OCI-LY7 (cell line): ENCODE measurements at regions not wholly inside any gene's neighbourhood (a gene's known extent, or its start where the extent isn't known, plus 50 kb on each side); places are given as distances from the start of the nearest gene placed in this dataset.

ENCODE experiments used
- BruUV-seq: library from RNA; stranded (reverse); fragments of 400-500 nt; replicated peaks from 2 replicates; lab custom pipeline; 2021; lab: Mats Ljungman, UMichigan
- CTCF ChIA-PET: fragments of 300-600 bp; sonication (Branson Sonifier 250); formaldehyde crosslinking; loops from one replicate; lab custom pipeline; 2022; ENCODE audit warnings: antibody characterized with exemption; ENCODE audit not compliant: unreplicated experiment; lab: Charles Lee
- POLR2A ChIA-PET: fragments of 300-600 bp; sonication (Branson Sonifier 250); formaldehyde crosslinking; loops from one replicate; lab custom pipeline; 2022; ENCODE audit warnings: antibody characterized with exemption; lab: Charles Lee
- DNase-seq: peaks from one replicate; pipeline ENCODE4 v3.0.0-alpha.2; 2015; ENCODE audit warnings: low spot score
- H2AFZ ChIP-seq: fragments of 200-600 bp; sonication (generic), shearing (Covaris generic); 2 replicates; pipeline ENCODE4 v1.6.1; 2014; ENCODE audit warnings: mild to moderate bottlenecking, antibody characterized with exemption, low read length, moderate library complexity
- H3K27ac ChIP-seq: fragments of 200-600 bp; sonication (generic); 2 replicates; pipeline ENCODE4 v1.5.1; 2014; ENCODE audit warnings: mixed run types, low read depth, mild to moderate bottlenecking, moderate library complexity, low read length, inconsistent platforms; ENCODE audit not compliant: poor library complexity, severe bottlenecking
- H3K36me3 ChIP-seq: fragments of 200-600 bp; sonication (generic); 2 replicates; pipeline ENCODE4 v1.6.1; 2014; ENCODE audit warnings: mild to moderate bottlenecking, antibody characterized with exemption, low read length, moderate library complexity, mixed read lengths; ENCODE audit not compliant: insufficient read depth
- H3K4me1 ChIP-seq: fragments of 200-600 bp; sonication (generic); 2 replicates; pipeline ENCODE4 v1.5.1; 2014; ENCODE audit warnings: mild to moderate bottlenecking, low read length; ENCODE audit not compliant: insufficient read depth, poor library complexity, severe bottlenecking
- H3K4me2 ChIP-seq: fragments of 200-600 bp; sonication (generic); 2 replicates; pipeline ENCODE4 v1.6.1; 2014; ENCODE audit warnings: mild to moderate bottlenecking, low read length
- H3K4me3 ChIP-seq: fragments of 200-600 bp; sonication (generic); 2 replicates; pipeline ENCODE4 v1.5.1; 2014; ENCODE audit warnings: mild to moderate bottlenecking, low read depth, low read length; ENCODE audit not compliant: poor library complexity, severe bottlenecking
- H3K79me2 ChIP-seq: fragments of 200-600 bp; sonication (generic); 2 replicates; pipeline ENCODE4 v1.6.1; 2016; ENCODE audit warnings: low read depth, mild to moderate bottlenecking, low read length, moderate library complexity, mixed read lengths; ENCODE audit not compliant: insufficient read depth
- H3K9me2 ChIP-seq: fragments of 200-600 bp; sonication (generic); 2 replicates; pipeline ENCODE4 v1.6.1; 2016; ENCODE audit warnings: mild to moderate bottlenecking, low read length, mixed read lengths; ENCODE audit not compliant: insufficient read depth
- H3K9me3 ChIP-seq: fragments of 200-600 bp; sonication (generic); 2 replicates; pipeline ENCODE4 v1.6.1; 2014; ENCODE audit warnings: mild to moderate bottlenecking, mixed run types, low read length, mixed read lengths
- H4K20me1 ChIP-seq: fragments of 200-600 bp; sonication (generic); 2 replicates; pipeline ENCODE4 v1.6.1; 2014; ENCODE audit warnings: mild to moderate bottlenecking, antibody characterized with exemption, low read length, moderate library complexity, mixed read lengths; ENCODE audit not compliant: insufficient read depth
- EZH2phosphoT487 ChIP-seq: fragments of 200-600 bp; sonication (generic); IDR thresholded peaks from 2 replicates; pipeline ENCODE4 v1.6.1; 2018; ENCODE audit warnings: low read depth, borderline replicate concordance, mild to moderate bottlenecking, mixed run types, antibody characterized with exemption, low read length, moderate library complexity, mixed read lengths
- intact Hi-C: fragments of 100-400 bp; cut with micrococcal nuclease; formaldehyde crosslinking; loops from one replicate; pipeline ENCODE4 v1.10.0; 2022; ENCODE audit not compliant: unreplicated experiment
- TF ChIP-seq, protein P1 (sequence below): fragments of 200-600 bp; sonication (generic); conservative IDR thresholded peaks from 2 replicates; pipeline ENCODE4 v1.5.1; 2014; ENCODE audit warnings: mild to moderate bottlenecking, antibody characterized with exemption, low read length, moderate library complexity, mixed read lengths

DNA sequence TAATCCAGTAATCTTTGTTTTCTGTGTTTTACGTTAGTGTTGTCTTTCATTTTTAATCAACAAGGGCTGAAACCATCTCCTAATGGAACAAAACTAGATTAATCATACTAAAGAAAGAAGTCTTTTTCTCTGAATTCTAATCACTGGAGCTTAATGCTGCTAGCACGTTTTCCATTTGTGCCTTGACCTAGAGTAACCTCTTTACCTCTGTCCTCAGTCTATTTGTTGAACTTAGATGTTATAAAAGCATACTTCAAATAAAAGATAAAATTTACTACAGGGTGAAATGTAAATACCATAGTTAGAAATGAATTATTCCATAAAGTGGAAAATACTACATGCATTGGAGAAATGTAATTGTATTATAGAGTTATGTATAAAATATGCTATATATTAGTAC lies 207.1 kb downstream of the NKX6-1 start:
- no peak for DNase-seq
- ChIA-PET POLR2A (no interaction called here), CTCF (no interaction called here)
- no peaks in the 10 kb centered on the region for H3K9me2 ChIP-seq
- no peaks in the 10 kb centered on the region for H3K36me3 ChIP-seq
- H3K79me2 ChIP-seq, result no peaks in the 10 kb centered on the region
- no peak overlapping the region for H3K4me2 ChIP-seq
- H3K27ac ChIP-seq, result no peak overlapping the region
- no TSS peak for BruUV-seq
- no peaks in the 10 kb centered on the region for H3K4me1 ChIP-seq
- intact Hi-C loops, result no loop called here
- H3K4me3 ChIP-seq, result no peak overlapping the region
- TF ChIP-seq, protein P1, sequence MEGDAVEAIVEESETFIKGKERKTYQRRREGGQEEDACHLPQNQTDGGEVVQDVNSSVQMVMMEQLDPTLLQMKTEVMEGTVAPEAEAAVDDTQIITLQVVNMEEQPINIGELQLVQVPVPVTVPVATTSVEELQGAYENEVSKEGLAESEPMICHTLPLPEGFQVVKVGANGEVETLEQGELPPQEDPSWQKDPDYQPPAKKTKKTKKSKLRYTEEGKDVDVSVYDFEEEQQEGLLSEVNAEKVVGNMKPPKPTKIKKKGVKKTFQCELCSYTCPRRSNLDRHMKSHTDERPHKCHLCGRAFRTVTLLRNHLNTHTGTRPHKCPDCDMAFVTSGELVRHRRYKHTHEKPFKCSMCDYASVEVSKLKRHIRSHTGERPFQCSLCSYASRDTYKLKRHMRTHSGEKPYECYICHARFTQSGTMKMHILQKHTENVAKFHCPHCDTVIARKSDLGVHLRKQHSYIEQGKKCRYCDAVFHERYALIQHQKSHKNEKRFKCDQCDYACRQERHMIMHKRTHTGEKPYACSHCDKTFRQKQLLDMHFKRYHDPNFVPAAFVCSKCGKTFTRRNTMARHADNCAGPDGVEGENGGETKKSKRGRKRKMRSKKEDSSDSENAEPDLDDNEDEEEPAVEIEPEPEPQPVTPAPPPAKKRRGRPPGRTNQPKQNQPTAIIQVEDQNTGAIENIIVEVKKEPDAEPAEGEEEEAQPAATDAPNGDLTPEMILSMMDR, result no peak
- TF ChIP-seq EZH2phosphoT487, result no peak
- H3K9me3 ChIP-seq, result no peaks in the 10 kb centered on the region
- H2AFZ ChIP-seq, result no peak overlapping the region
- no peaks in the 10 kb centered on the region for H4K20me1 ChIP-seq

DNA sequence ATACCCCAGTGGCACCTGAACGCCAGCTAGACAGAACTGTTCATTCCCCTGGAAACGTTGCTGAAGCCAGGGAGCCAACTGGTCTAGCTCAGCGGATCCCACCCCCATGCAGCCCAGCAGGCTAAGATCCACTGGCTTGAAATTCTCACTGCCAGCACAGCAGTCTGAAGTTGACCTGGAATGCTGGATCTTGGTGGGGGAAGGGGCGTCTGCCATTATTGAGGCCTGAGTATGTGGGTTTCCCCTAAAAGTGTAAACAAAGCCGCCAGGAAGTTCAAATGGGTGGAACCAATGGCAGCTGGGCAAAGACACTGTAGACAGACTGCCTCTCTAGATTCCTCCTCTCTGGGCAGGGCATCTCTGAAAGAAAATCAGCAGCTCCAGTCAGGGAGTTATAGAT lies 213.0 kb downstream of the NKX6-1 start:
- H4K20me1 ChIP-seq, result no peaks in the 10 kb centered on the region
- ChIA-PET POLR2A (no interaction called here), CTCF (interaction anchor here (0.6 kb wide), 1 partner anchor 323 kb away, joined by 3 read pairs; no protein-coding TSS in a partner anchor)
- no peaks in the 10 kb centered on the region for H3K9me2 ChIP-seq
- DNase-seq, result no peak
- H3K4me3 ChIP-seq, result no peak overlapping the region
- no peaks in the 10 kb centered on the region for H3K79me2 ChIP-seq
- H3K4me2 ChIP-seq, result no peak overlapping the region
- no peak for TF ChIP-seq EZH2phosphoT487
- TF ChIP-seq, protein P1, result no peak
- H3K27ac ChIP-seq, result no peak overlapping the region
- H3K36me3 ChIP-seq, result no peaks in the 10 kb centered on the region
- no peaks in the 10 kb centered on the region for H3K9me3 ChIP-seq
- H2AFZ ChIP-seq, result no peak overlapping the region
- no TSS peak for BruUV-seq
- intact Hi-C loops, result no loop called here
- H3K4me1 ChIP-seq, result no peaks in the 10 kb centered on the region

DNA sequence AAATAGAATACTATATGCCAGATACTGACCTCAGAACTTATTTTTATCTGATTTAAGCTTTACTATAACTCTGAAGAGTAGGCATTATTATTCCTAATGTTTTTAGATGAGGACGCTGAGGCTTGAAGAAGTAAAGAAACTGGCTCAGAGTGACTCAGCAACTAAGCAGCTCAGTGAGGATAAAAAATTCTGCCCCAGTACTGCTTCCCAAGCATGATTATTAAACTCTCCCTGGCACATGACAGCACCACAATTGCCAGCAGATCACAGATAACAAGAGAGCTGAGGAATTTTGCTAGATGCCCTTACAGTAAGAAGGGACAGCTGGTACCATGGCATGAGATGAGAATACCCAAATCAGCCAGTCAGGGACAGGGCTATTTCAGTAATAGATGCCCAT lies 219.4 kb downstream of the NKX6-1 start:
- no peak for DNase-seq
- ChIA-PET CTCF (no interaction called here), POLR2A (interaction anchor here (0.7 to 1.2 kb wide), 2 partner anchors 15 to 18 kb away, joined by 3 read pairs; no protein-coding TSS in a partner anchor)
- Histone ChIP-seq H3K79me2 (no peaks in the 10 kb centered on the region), H3K36me3 (no peaks in the 10 kb centered on the region), H3K4me2 (no peak overlapping the region), H3K27ac (no peak overlapping the region), H2AFZ (no peak overlapping the region), H4K20me1 (no peaks in the 10 kb centered on the region), H3K9me2 (no peaks in the 10 kb centered on the region), H3K9me3 (no peaks in the 10 kb centered on the region), H3K4me3 (no peak overlapping the region), H3K4me1 (no peaks in the 10 kb centered on the region)
- TF ChIP-seq EZH2phosphoT487, result no peak
- TF ChIP-seq, protein P1, result no peak
- no TSS peak for BruUV-seq
- intact Hi-C loops, result no loop called here
